NB4 (cell line): ENCODE measurements at regions not wholly inside any gene's neighbourhood (a gene's known extent, or its start where the extent isn't known, plus 50 kb on each side); places are given as distances from the start of the nearest gene placed in this dataset.

ENCODE experiments used
- CTCF ChIP-seq: IDR thresholded peaks from one replicate; pipeline ENCODE4 v1.5.1; 2012; ENCODE audit warnings: low read depth, low read length
- POLR2A ChIP-seq: IDR thresholded peaks from 2 replicates; pipeline ENCODE4 v1.6.1; 2011; ENCODE audit warnings: mild to moderate bottlenecking; ENCODE audit not compliant: insufficient read length; ENCODE audit errors: extremely low read depth

- TF ChIP-seq CTCF (no peak), POLR2A (no peak)
Measured at GRCh38 chr5:111635916-111636570, 121.0 kb downstream of the NREP start.
